DOHH2 (cell line): ENCODE measurements at regions not wholly inside any gene's neighbourhood (a gene's known extent, or its start where the extent isn't known, plus 50 kb on each side); places are given as distances from the start of the nearest gene placed in this dataset.

Experiments
- H3F3A ChIP-seq: fragments of 200-600 bp; sonication (generic), shearing (Covaris generic); 2 replicates; pipeline ENCODE4 v1.6.0; 2016; ENCODE audit warnings: antibody characterized with exemption, mild to moderate bottlenecking; ENCODE audit not compliant: control insufficient read depth, insufficient read depth
- H3K27ac ChIP-seq: fragments of 200-600 bp; sonication (generic); 2 replicates; pipeline ENCODE4 v1.5.1; 2014; ENCODE audit warnings: low read depth, mild to moderate bottlenecking, low read length, moderate library complexity
- H3K27me3 ChIP-seq: fragments of 200-600 bp; sonication (generic); 2 replicates; pipeline ENCODE4 v1.6.1; 2014; ENCODE audit warnings: mild to moderate bottlenecking, low read length, mixed read lengths; ENCODE audit not compliant: control insufficient read depth
- H3K36me3 ChIP-seq: fragments of 200-600 bp; sonication (generic); 2 replicates; pipeline ENCODE4 v1.6.1; 2014; ENCODE audit warnings: mild to moderate bottlenecking, low read length, moderate library complexity, mixed read lengths; ENCODE audit not compliant: control insufficient read depth
- H3K4me1 ChIP-seq: fragments of 200-600 bp; sonication (generic); 2 replicates; pipeline ENCODE4 v1.6.1; 2014; ENCODE audit warnings: mild to moderate bottlenecking, low read length, mixed read lengths; ENCODE audit not compliant: control insufficient read depth
- H3K4me2 ChIP-seq: fragments of 200-600 bp; sonication (generic); 2 replicates; pipeline ENCODE4 v1.6.0; 2014; ENCODE audit warnings: mild to moderate bottlenecking, low read length, moderate library complexity
- H3K4me3 ChIP-seq: fragments of 200-600 bp; sonication (generic); 2 replicates; pipeline ENCODE4 v1.5.1; 2014; ENCODE audit warnings: mild to moderate bottlenecking, low read length, mixed read lengths
- H3K79me2 ChIP-seq: fragments of 200-600 bp; sonication (generic); 2 replicates; pipeline ENCODE4 v1.6.1; 2014; ENCODE audit warnings: mild to moderate bottlenecking, low read length, mixed read lengths; ENCODE audit not compliant: control insufficient read depth
- H3K9me2 ChIP-seq: fragments of 200-600 bp; sonication (generic); replicated peaks from 2 replicates; pipeline ENCODE4 v1.6.1; 2014; ENCODE audit warnings: mild to moderate bottlenecking, low read length, mixed read lengths; ENCODE audit not compliant: control insufficient read depth
- H3K9me3 ChIP-seq: fragments of 200-600 bp; sonication (generic); 2 replicates; pipeline ENCODE4 v1.6.1; 2014; ENCODE audit warnings: antibody characterized with exemption, low read length, mixed read lengths; ENCODE audit not compliant: control insufficient read depth, insufficient read depth
- H4K20me1 ChIP-seq: fragments of 200-600 bp; sonication (generic); 2 replicates; pipeline ENCODE4 v1.6.0; 2014; ENCODE audit warnings: low read depth, mild to moderate bottlenecking, antibody characterized with exemption, low read length, moderate library complexity; ENCODE audit not compliant: control insufficient read depth, insufficient read depth
- EZH2phosphoT487 ChIP-seq: fragments of 200-600 bp; sonication (generic); IDR thresholded peaks from 2 replicates; pipeline ENCODE4 v1.6.1; 2017; ENCODE audit warnings: borderline replicate concordance, mild to moderate bottlenecking, antibody characterized with exemption, low read length, moderate library complexity, mixed read lengths
- TF ChIP-seq, protein P1 (sequence below): fragments of 200-600 bp; sonication (generic); IDR thresholded peaks from one replicate; pipeline ENCODE4 v1.5.1; 2014; ENCODE audit warnings: antibody characterized with exemption, mild to moderate bottlenecking, low read depth, low read length; ENCODE audit not compliant: poor library complexity, severe bottlenecking

DNA sequence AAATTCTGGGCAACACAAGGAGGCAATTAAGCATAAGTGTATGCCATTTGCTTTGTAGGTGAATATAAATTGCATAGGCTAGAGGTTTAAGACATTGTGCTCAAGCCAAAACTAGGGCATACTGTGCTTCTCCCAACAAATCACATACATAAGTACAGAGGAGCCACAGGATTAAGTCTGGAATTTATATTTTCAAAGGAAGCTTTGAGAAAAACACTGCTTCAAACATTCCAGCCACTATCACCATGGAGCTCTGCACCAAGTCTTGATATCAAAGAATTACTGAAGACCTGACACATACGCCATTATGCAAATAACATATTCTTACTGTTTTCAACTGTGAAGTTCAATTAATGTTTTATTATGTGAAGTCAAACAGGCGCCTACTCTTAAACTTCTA, 119.4 kb upstream of the NPHP3 start:
- TF ChIP-seq, protein P1, sequence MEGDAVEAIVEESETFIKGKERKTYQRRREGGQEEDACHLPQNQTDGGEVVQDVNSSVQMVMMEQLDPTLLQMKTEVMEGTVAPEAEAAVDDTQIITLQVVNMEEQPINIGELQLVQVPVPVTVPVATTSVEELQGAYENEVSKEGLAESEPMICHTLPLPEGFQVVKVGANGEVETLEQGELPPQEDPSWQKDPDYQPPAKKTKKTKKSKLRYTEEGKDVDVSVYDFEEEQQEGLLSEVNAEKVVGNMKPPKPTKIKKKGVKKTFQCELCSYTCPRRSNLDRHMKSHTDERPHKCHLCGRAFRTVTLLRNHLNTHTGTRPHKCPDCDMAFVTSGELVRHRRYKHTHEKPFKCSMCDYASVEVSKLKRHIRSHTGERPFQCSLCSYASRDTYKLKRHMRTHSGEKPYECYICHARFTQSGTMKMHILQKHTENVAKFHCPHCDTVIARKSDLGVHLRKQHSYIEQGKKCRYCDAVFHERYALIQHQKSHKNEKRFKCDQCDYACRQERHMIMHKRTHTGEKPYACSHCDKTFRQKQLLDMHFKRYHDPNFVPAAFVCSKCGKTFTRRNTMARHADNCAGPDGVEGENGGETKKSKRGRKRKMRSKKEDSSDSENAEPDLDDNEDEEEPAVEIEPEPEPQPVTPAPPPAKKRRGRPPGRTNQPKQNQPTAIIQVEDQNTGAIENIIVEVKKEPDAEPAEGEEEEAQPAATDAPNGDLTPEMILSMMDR, result no peak
- no peak for TF ChIP-seq EZH2phosphoT487
- no peak overlapping the region for H3K4me3 ChIP-seq
- H3K9me3 ChIP-seq, result no peaks in the 10 kb centered on the region
- H3K9me2 ChIP-seq, result no peaks in the 10 kb centered on the region
- H3K79me2 ChIP-seq, result no peaks in the 10 kb centered on the region
- H4K20me1 ChIP-seq, result no peaks in the 10 kb centered on the region
- no peak overlapping the region for H3K27ac ChIP-seq
- peaks cover 4% of the 10 kb centered on the region for H3K27me3 ChIP-seq
- H3K4me2 ChIP-seq, result no peak overlapping the region
- no peaks in the 10 kb centered on the region for H3F3A ChIP-seq
- no peaks in the 10 kb centered on the region for H3K4me1 ChIP-seq
- no peaks in the 10 kb centered on the region for H3K36me3 ChIP-seq

DNA sequence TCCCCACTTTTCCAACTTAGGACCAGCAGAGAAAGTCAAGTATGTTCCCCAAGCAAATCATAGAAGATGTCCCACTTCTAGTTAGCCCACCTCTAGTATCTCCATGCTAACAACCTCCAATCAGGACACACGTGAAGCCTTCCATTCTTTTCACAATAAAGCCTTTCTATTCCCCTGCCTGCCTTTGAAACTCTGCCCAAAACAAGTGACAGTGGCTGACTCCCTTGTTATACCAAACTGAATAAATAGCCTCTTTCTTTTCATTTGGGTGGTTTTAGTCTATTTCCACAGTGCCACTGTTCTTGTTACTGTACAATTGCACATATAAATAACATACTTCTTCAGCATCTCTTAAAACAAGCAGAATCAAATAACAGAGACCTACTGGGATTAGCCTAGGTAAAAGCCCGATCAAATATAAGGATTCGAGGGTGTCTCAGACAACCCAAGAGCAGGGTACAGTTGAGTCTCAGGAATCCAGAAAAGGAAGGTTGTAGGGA, 118.0 kb upstream of the NPHP3 start:
- no peak overlapping the region for H3K4me3 ChIP-seq
- peaks cover 4% of the 10 kb centered on the region for H3K27me3 ChIP-seq
- no peaks in the 10 kb centered on the region for H3K36me3 ChIP-seq
- TF ChIP-seq, protein P1, result no peak
- TF ChIP-seq EZH2phosphoT487, result no peak
- no peak overlapping the region for H3K27ac ChIP-seq
- no peak overlapping the region for H3K4me2 ChIP-seq
- no peaks in the 10 kb centered on the region for H3K9me2 ChIP-seq
- H3K4me1 ChIP-seq, result no peaks in the 10 kb centered on the region
- H3K9me3 ChIP-seq, result no peaks in the 10 kb centered on the region
- H4K20me1 ChIP-seq, result no peaks in the 10 kb centered on the region
- no peaks in the 10 kb centered on the region for H3F3A ChIP-seq
- H3K79me2 ChIP-seq, result no peaks in the 10 kb centered on the region

DNA sequence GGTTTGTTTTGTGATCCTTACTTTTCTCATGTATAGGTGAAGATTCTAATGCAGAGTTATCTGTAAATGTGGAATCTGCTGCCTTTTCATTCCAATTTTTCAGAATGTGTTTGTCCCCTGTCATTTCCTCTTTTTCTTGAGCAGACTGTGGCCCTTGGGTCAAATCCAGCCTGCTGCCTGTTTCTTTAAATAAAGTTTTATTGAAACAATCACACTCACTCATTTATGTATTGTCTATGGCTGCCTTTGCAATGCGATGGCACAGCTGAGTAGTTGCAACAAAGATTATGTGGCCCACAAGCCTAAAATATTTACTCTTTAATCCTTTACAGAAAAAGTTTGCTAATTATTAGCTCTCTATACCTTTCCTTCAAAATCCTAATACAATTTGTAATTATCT, 116.3 kb upstream of the NPHP3 start:
- H4K20me1 ChIP-seq, result no peaks in the 10 kb centered on the region
- no peak overlapping the region for H3K4me3 ChIP-seq
- H3F3A ChIP-seq, result no peaks in the 10 kb centered on the region
- no peaks in the 10 kb centered on the region for H3K4me1 ChIP-seq
- no peaks in the 10 kb centered on the region for H3K79me2 ChIP-seq
- H3K36me3 ChIP-seq, result no peaks in the 10 kb centered on the region
- TF ChIP-seq, protein P1, result no peak
- TF ChIP-seq EZH2phosphoT487, result no peak
- H3K9me2 ChIP-seq, result no peaks in the 10 kb centered on the region
- peaks cover 9% of the 10 kb centered on the region for H3K27me3 ChIP-seq
- H3K4me2 ChIP-seq, result no peak overlapping the region
- H3K9me3 ChIP-seq, result no peaks in the 10 kb centered on the region
- no peak overlapping the region for H3K27ac ChIP-seq

DNA sequence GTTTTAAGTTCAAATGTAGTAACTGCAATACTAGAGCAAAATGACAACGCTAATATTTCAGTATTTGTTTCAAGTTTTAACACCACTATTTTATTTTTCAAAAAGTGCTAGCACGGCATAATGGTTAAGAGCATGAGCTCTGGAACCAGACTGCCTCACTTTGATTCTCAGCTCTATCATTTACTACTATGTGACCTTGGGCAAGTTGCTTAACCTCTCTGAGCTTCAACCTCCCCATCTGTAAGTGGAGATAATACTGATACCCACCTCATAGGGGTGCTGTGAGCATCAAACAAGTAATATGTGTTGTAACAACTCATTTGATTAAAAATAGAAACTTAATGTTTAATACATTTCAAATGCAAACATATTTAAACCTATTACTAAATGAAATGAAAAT, 115.4 kb upstream of the NPHP3 start:
- H3F3A ChIP-seq, result no peaks in the 10 kb centered on the region
- peaks cover 9% of the 10 kb centered on the region for H3K27me3 ChIP-seq
- H3K9me2 ChIP-seq, result no peaks in the 10 kb centered on the region
- H3K4me2 ChIP-seq, result no peak overlapping the region
- no peaks in the 10 kb centered on the region for H4K20me1 ChIP-seq
- H3K9me3 ChIP-seq, result no peaks in the 10 kb centered on the region
- H3K27ac ChIP-seq, result no peak overlapping the region
- no peaks in the 10 kb centered on the region for H3K79me2 ChIP-seq
- TF ChIP-seq EZH2phosphoT487, result no peak
- TF ChIP-seq, protein P1, result no peak
- H3K4me3 ChIP-seq, result no peak overlapping the region
- no peaks in the 10 kb centered on the region for H3K4me1 ChIP-seq
- no peaks in the 10 kb centered on the region for H3K36me3 ChIP-seq
